WTC11 (cell line): ENCODE measurements at regions not wholly inside any gene's neighbourhood (a gene's known extent, or its start where the extent isn't known, plus 50 kb on each side); places are given as distances from the start of the nearest gene placed in this dataset.

ENCODE experiments used
- ATAC-seq: fragments of 200-7000 bp; cut with Tn5 transposase; 2 replicates; pipeline ENCODE4 v1.10.0; 2021; ENCODE audit warnings: mild to moderate bottlenecking, moderate library complexity
- CTCF ChIA-PET: fragments of 300-600 bp; sonication (Branson Sonifier 250); formaldehyde crosslinking; loops from one replicate; lab custom pipeline; 2021; ENCODE audit warnings: antibody characterized with exemption; lab: Charles Lee
- POLR2A ChIA-PET: fragments of 350-600 bp; sonication (Branson Sonifier 250); formaldehyde crosslinking; loops from one replicate; lab custom pipeline; 2021; ENCODE audit warnings: antibody characterized with exemption; lab: Charles Lee
- DNase-seq: peaks from one replicate; pipeline ENCODE4 v3.0.0; 2021; ENCODE audit warnings: low spot score
- H3K27ac Mint-ChIP-seq: 2 replicates; pipeline ENCODE4 v1.8.0; 2021; ENCODE audit warnings: mixed read lengths
- H3K27me3 Mint-ChIP-seq: 2 replicates; pipeline ENCODE4 v1.8.0; 2021; ENCODE audit warnings: low read depth, mild to moderate bottlenecking, moderate library complexity, mixed read lengths
- H3K36me3 Mint-ChIP-seq: 2 replicates; pipeline ENCODE4 v1.8.0; 2021; ENCODE audit warnings: mixed read lengths
- H3K4me1 Mint-ChIP-seq: 2 replicates; pipeline ENCODE4 v1.8.0; 2022; ENCODE audit warnings: mixed read lengths
- H3K4me3 Mint-ChIP-seq: 2 replicates; pipeline ENCODE4 v1.8.0; 2021; ENCODE audit warnings: mild to moderate bottlenecking, moderate library complexity, mixed read lengths
- H3K9me3 Mint-ChIP-seq: 2 replicates; pipeline ENCODE4 v1.8.0; 2021; ENCODE audit warnings: mixed read lengths
- ARID4B ChIP-seq: sonication (generic); formaldehyde crosslinking; IDR thresholded peaks from 2 replicates; pipeline ENCODE4 v1.8.0; 2023; ENCODE audit warnings: missing genetic modification reagents, mild to moderate bottlenecking, borderline replicate concordance
- ATF1 ChIP-seq: sonication (generic); formaldehyde crosslinking; IDR thresholded peaks from 2 replicates; pipeline ENCODE4 v1.8.1; 2023; ENCODE audit warnings: mild to moderate bottlenecking, moderate library complexity, missing genetic modification reagents
- CBFB ChIP-seq: sonication (generic); formaldehyde crosslinking; IDR thresholded peaks from 2 replicates; pipeline ENCODE4 v1.8.1; 2022; ENCODE audit warnings: mild to moderate bottlenecking, low read depth, missing genetic modification reagents
- E2F4 ChIP-seq: sonication (generic); formaldehyde crosslinking; IDR thresholded peaks from 2 replicates; pipeline ENCODE4 v1.8.1; 2022; ENCODE audit warnings: low read depth, mild to moderate bottlenecking, moderate library complexity, missing genetic modification reagents, borderline replicate concordance
- ELF4 ChIP-seq: sonication (generic); formaldehyde crosslinking; IDR thresholded peaks from 2 replicates; pipeline ENCODE4 v1.8.1; 2022; ENCODE audit warnings: low read depth, mild to moderate bottlenecking, moderate library complexity, missing genetic modification reagents
- ETV6 ChIP-seq: sonication (generic); formaldehyde crosslinking; IDR thresholded peaks from 2 replicates; pipeline ENCODE4 v1.8.1; 2022; ENCODE audit warnings: mild to moderate bottlenecking, missing genetic modification reagents
- FOXJ3 ChIP-seq: sonication (generic); formaldehyde crosslinking; IDR thresholded peaks from 2 replicates; pipeline ENCODE4 v1.9.0; 2021; ENCODE audit warnings: missing genetic modification reagents, mild to moderate bottlenecking, borderline replicate concordance
- IRF1 ChIP-seq: sonication (generic); formaldehyde crosslinking; IDR thresholded peaks from 2 replicates; pipeline ENCODE4 v1.8.0; 2023; ENCODE audit warnings: missing genetic modification reagents
- JAZF1 ChIP-seq: fragments of 250-450 bp; sonication (Bioruptor Pico); IDR thresholded peaks from 2 replicates; pipeline ENCODE4 v1.9.0; 2021; ENCODE audit warnings: moderate library complexity, mild to moderate bottlenecking, inconsistent platforms
- KAT7 ChIP-seq: sonication (generic); formaldehyde crosslinking; IDR thresholded peaks from 2 replicates; pipeline ENCODE4 v1.8.1; 2023; ENCODE audit warnings: missing genetic modification reagents, mild to moderate bottlenecking, borderline replicate concordance
- NFE2L1 ChIP-seq: sonication (generic); formaldehyde crosslinking; IDR thresholded peaks from 2 replicates; pipeline ENCODE4 v1.8.1; 2023; ENCODE audit warnings: missing genetic modification reagents
- NFYB ChIP-seq: sonication (generic); formaldehyde crosslinking; conservative IDR thresholded peaks from 2 replicates; pipeline ENCODE4 v1.8.0; 2022; ENCODE audit warnings: low read depth, missing genetic modification reagents
- TCF7 ChIP-seq: sonication (generic); formaldehyde crosslinking; IDR thresholded peaks from 2 replicates; pipeline ENCODE4 v1.8.0; 2022; ENCODE audit warnings: mild to moderate bottlenecking, low read depth, missing genetic modification reagents, moderate library complexity
- ZBTB21 ChIP-seq: sonication (generic); formaldehyde crosslinking; IDR thresholded peaks from 2 replicates; pipeline ENCODE4 v1.8.1; 2023; ENCODE audit warnings: mild to moderate bottlenecking, missing genetic modification reagents, borderline replicate concordance
- ZBTB43 ChIP-seq: sonication (generic); formaldehyde crosslinking; IDR thresholded peaks from 2 replicates; pipeline ENCODE4 v1.8.1; 2023; ENCODE audit warnings: mild to moderate bottlenecking, missing genetic modification reagents
- ZNF512 ChIP-seq: sonication (generic); formaldehyde crosslinking; IDR thresholded peaks from 2 replicates; pipeline ENCODE4 v1.8.1; 2022; ENCODE audit warnings: missing genetic modification reagents, borderline replicate concordance
- TF ChIP-seq, protein P1 (sequence below): sonication (generic); formaldehyde crosslinking; IDR thresholded peaks from 2 replicates; pipeline ENCODE4 v1.8.1; 2023; ENCODE audit warnings: mild to moderate bottlenecking, missing genetic modification reagents, moderate library complexity
- TF ChIP-seq, protein P2 (sequence below): fragments of 250-450 bp; sonication (Bioruptor Pico); IDR thresholded peaks from 2 replicates; pipeline ENCODE4 v2.1.2; 2022; ENCODE audit warnings: mild to moderate bottlenecking, moderate library complexity

GRCh38 chr20:51206032-51206662, 183.2 kb upstream of the KCNG1 start:
- ChIA-PET CTCF (interaction anchor here (1.1 kb wide), 1 partner anchor 101 kb away, joined by 7 read pairs; no protein-coding TSS in a partner anchor), POLR2A (interaction anchor here (0.6 kb wide), 1 partner anchor 561 kb away, joined by 4 read pairs; no protein-coding TSS in a partner anchor)
- no peak overlapping the region for H3K4me3 Mint-ChIP-seq
- H3K36me3 Mint-ChIP-seq, result no peaks in the 10 kb centered on the region
- ATAC-seq (no peak), DNase-seq (no peak)
- H3K4me1 Mint-ChIP-seq, result no peaks in the 10 kb centered on the region
- TF ChIP-seq CBFB (CRISPR knock-in tag) (no peak), NFYB (CRISPR knock-in tag) (0 out of 2 replicates have a peak, but pooled peaks have one; percentile 20)
- TF ChIP-seq, protein P1, sequence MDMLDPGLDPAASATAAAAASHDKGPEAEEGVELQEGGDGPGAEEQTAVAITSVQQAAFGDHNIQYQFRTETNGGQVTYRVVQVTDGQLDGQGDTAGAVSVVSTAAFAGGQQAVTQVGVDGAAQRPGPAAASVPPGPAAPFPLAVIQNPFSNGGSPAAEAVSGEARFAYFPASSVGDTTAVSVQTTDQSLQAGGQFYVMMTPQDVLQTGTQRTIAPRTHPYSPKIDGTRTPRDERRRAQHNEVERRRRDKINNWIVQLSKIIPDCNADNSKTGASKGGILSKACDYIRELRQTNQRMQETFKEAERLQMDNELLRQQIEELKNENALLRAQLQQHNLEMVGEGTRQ (CRISPR knock-in tag), result peak; percentile 76
- peaks cover 16% of the 10 kb centered on the region for H3K27me3 Mint-ChIP-seq
- no peak overlapping the region for H3K27ac Mint-ChIP-seq
- H3K9me3 Mint-ChIP-seq, result peaks cover 8% of the 10 kb centered on the region; the same call in 1 of the 2 replicates

- Mint-ChIP-seq H3K36me3 (no peaks in the 10 kb centered on the region), H3K4me3 (no peak overlapping the region), H3K27me3 (peaks cover 16% of the 10 kb centered on the region), H3K4me1 (no peaks in the 10 kb centered on the region), H3K9me3 (peaks cover 8% of the 10 kb centered on the region; the same call in 1 of the 2 replicates), H3K27ac (no peak overlapping the region)
- ChIA-PET CTCF (interaction anchor here (0.9 to 1.3 kb wide), 3 partner anchors 31 to 223 kb away, joined by 3 read pairs; no protein-coding TSS in a partner anchor), POLR2A (no interaction called here)
- TF ChIP-seq JAZF1 (CRISPR knock-in tag) (no peak), ATF1 (CRISPR knock-in tag) (no peak)
- DNase-seq (no peak), ATAC-seq (no peak)
Measured at GRCh38 chr20:51204794-51205193, 181.9 kb upstream of the KCNG1 start.

DNA sequence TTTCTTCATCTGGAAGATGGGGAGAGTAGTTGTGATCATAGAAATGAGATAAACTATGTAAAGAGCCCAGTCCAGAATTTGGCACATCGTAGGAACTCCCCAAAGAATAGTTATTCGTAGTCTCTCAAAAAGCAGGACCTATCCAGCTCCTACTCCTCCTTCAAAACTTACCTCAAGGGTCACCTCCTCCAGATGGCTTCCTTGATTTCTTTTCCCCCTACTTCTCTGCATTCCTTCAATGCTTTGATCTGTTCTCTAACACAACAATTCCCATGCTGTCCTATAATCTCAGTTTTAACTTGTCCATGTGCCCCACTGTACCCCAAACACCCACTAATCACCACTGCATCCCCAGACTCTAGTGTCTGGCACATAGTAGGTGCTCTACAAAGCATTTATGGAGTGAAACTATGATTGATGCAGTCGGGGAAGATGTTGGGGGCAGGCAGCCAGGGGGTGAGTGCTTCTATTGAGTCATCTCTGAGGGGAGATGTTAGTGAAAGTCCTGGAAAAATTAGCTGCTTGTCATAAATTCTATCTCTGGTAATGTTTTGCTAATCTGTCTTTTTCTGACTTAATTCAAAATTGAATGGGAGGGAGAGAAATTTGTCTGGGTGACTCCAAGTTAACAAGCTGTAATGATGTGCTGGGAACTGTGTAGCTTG, 181.3 kb upstream of the KCNG1 start:
- H3K36me3 Mint-ChIP-seq, result no peaks in the 10 kb centered on the region
- peaks cover 16% of the 10 kb centered on the region for H3K27me3 Mint-ChIP-seq
- ATAC-seq (no peak), DNase-seq (no peak)
- no peak overlapping the region for H3K27ac Mint-ChIP-seq
- ChIA-PET POLR2A (no interaction called here), CTCF (interaction anchor here (0.9 to 1.3 kb wide), 2 partner anchors 31 to 223 kb away, joined by 3 read pairs; no protein-coding TSS in a partner anchor)
- peaks cover 8% of the 10 kb centered on the region; the same call in 1 of the 2 replicates for H3K9me3 Mint-ChIP-seq
- no peaks in the 10 kb centered on the region for H3K4me1 Mint-ChIP-seq
- H3K4me3 Mint-ChIP-seq, result no peak overlapping the region
- no peak for TF ChIP-seq ZNF512 (CRISPR knock-in tag)
- TF ChIP-seq ELF4, result no peak
- TF ChIP-seq, protein P2, sequence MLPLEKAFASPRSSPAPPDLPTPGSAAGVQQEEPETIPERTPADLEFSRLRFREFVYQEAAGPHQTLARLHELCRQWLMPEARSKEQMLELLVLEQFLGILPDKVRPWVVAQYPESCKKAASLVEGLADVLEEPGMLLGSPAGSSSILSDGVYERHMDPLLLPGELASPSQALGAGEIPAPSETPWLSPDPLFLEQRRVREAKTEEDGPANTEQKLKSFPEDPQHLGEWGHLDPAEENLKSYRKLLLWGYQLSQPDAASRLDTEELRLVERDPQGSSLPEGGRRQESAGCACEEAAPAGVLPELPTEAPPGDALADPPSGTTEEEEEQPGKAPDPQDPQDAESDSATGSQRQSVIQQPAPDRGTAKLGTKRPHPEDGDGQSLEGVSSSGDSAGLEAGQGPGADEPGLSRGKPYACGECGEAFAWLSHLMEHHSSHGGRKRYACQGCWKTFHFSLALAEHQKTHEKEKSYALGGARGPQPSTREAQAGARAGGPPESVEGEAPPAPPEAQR (CRISPR knock-in tag), result no peak
- TF ChIP-seq ETV6 (CRISPR knock-in tag), result no peak
- no peak for TF ChIP-seq E2F4
- no peak for TF ChIP-seq KAT7 (CRISPR knock-in tag)
- no peak for TF ChIP-seq ZBTB21 (CRISPR knock-in tag)
- no peak for TF ChIP-seq ARID4B
- no peak for TF ChIP-seq NFE2L1 (CRISPR knock-in tag)
- TF ChIP-seq IRF1 (CRISPR knock-in tag), result no peak
- TF ChIP-seq ZBTB43 (CRISPR knock-in tag), result no peak
- TF ChIP-seq TCF7 (CRISPR knock-in tag), result no peak
- TF ChIP-seq FOXJ3, result no peak
